GM12873 (cell line): ENCODE measurements at regions not wholly inside any gene's neighbourhood (a gene's known extent, or its start where the extent isn't known, plus 50 kb on each side); places are given as distances from the start of the nearest gene placed in this dataset.

Source experiments
- CTCF ChIP-seq: IDR thresholded peaks from 2 replicates; pipeline ENCODE4 v1.5.1; 2012; ENCODE audit warnings: low read depth, mild to moderate bottlenecking, moderate library complexity, low read length, control low read depth; ENCODE audit not compliant: insufficient read depth; ENCODE audit errors: missing control alignments

DNA sequence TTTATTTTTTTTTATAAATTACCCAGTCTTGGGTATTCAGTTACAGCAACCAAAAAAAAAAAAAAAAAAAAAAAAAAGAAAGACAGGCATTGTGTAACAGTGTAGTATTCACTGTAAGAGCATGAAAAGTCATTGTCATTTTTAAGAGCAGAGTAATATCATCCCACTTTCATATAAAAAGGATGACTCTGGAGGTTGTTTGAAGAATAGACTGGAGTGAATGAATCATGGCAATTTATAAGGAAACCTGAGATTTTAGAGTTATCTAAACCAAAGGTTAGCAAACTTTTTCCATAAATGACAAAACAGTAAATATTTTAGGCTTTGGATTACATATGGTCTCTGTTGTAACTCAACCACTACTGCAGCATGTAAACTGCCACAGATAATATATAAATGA is 794.9 kb downstream of the NTRK3 start:
- TF ChIP-seq CTCF: no peak

DNA sequence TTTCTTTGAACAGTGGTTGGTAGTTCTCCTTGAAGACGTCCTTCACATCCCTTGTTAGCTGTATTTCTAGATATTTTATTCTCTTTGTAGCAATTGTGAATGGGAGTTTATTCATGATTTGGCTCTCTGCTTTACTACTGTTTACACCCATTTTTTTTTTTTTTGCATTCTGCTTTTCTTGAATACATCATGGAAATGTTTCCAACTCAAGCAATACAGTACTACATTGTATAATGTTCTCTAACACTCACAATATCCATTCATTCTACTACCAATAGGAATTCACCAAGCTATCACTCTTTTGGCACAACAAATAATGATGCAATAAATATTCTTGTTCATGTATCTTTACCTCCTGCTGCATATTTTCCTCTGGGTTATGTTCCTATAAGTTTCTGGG is 801.7 kb downstream of the NTRK3 start:
- TF ChIP-seq CTCF: no peak

- TF ChIP-seq CTCF: no peak
These were observed 806.2 kb downstream of the NTRK3 start for GRCh38 chr15:87450314-87450713.

- no peak for TF ChIP-seq CTCF
These were observed 817.4 kb downstream of the NTRK3 start for GRCh38 chr15:87439090-87439489.

GRCh38 chr15:87433871-87434270 is 822.7 kb downstream of the NTRK3 start:
- TF ChIP-seq CTCF: no peak

- TF ChIP-seq CTCF: no peak
These were observed 826.8 kb downstream of the NTRK3 start for GRCh38 chr15:87429754-87430153.

DNA sequence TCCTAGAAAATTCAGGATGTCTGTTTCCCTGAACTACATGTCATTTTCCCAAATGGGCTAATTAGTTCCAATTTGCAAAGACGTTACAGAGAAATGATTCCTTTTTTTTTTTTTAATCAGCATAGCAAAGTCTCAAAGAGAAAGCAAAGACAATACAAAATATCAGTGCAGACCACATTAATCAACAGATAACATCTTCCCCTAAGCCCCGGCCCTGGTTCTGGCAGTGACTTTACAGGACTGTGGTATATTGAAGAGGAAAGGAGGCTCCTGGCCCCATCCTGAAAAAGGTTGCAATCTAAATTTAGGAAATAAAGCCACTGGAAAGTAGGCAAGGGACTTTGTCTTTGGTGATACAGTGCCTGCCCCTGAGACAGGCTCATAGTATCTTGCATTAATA is 836.5 kb downstream of the NTRK3 start:
- TF ChIP-seq CTCF: no peak
